Calu3 (cell line): ENCODE measurements at regions not wholly inside any gene's neighbourhood (a gene's known extent, or its start where the extent isn't known, plus 50 kb on each side); places are given as distances from the start of the nearest gene placed in this dataset.

Source experiments
- BruUV-seq: library from RNA; stranded (reverse); fragments of 400-500 nt; replicated peaks from 2 replicates; lab custom pipeline; 2021; lab: Mats Ljungman, UMichigan
- CTCF ChIA-PET: fragments of 300-600 bp; sonication (Branson Sonifier 250); formaldehyde crosslinking; loops from one replicate; lab custom pipeline; 2022; ENCODE audit warnings: antibody characterized with exemption; lab: Charles Lee
- DNase-seq: peaks from one replicate; pipeline ENCODE4 v3.0.0; 2022
- H3K27ac Mint-ChIP-seq: one replicate; pipeline ENCODE4 v1.8.0; 2022; ENCODE audit warnings: mixed read lengths; ENCODE audit not compliant: unreplicated experiment
- H3K27me3 Mint-ChIP-seq: one replicate; pipeline ENCODE4 v1.8.0; 2022; ENCODE audit warnings: mixed read lengths; ENCODE audit not compliant: unreplicated experiment
- H3K36me3 Mint-ChIP-seq: one replicate; pipeline ENCODE4 v1.8.0; 2022; ENCODE audit warnings: mild to moderate bottlenecking, moderate library complexity, mixed read lengths; ENCODE audit not compliant: insufficient read depth, unreplicated experiment
- H3K4me1 Mint-ChIP-seq: one replicate; pipeline ENCODE4 v1.8.0; 2022; ENCODE audit warnings: mild to moderate bottlenecking, low read depth, mixed read lengths; ENCODE audit not compliant: unreplicated experiment
- H3K4me3 Mint-ChIP-seq: one replicate; pipeline ENCODE4 v1.8.0; 2022; ENCODE audit warnings: mild to moderate bottlenecking, low read depth, moderate library complexity, mixed read lengths; ENCODE audit not compliant: unreplicated experiment
- H3K9me3 Mint-ChIP-seq: one replicate; pipeline ENCODE4 v1.8.0; 2022; ENCODE audit warnings: low read depth, mixed read lengths; ENCODE audit not compliant: unreplicated experiment
- intact Hi-C: fragments of 100-400 bp; cut with micrococcal nuclease; formaldehyde crosslinking; loops from one replicate; pipeline ENCODE4 v1.10.0; 2022; ENCODE audit not compliant: unreplicated experiment
- TF ChIP-seq, protein P1 (sequence below): fragments of 200-600 bp; IDR thresholded peaks from one replicate; pipeline ENCODE4 v1.8.0; 2022; ENCODE audit warnings: antibody characterized with exemption; ENCODE audit not compliant: unreplicated experiment

DNA sequence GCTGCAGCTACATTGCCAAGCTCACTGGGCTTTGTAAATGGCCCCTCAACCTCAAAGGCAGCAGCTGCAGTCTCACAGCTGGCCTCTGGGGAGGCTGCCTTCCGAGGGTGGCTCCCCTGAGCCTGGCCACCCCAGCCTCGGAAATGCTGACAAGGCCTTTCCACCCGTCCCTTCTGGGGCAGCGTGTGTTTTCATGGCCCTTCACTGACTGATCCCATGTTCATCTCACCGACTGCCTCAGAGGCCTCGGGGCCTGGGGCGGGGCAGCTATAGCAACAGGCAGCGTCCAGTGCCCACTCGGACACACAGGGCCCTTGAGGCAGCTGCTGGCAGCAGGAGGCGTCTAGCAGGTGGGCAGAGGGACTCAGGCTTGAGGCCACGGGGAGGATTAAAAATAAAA lies 149.7 kb downstream of the GLI2 start:
- no peak overlapping the region for H3K27ac Mint-ChIP-seq

DNA sequence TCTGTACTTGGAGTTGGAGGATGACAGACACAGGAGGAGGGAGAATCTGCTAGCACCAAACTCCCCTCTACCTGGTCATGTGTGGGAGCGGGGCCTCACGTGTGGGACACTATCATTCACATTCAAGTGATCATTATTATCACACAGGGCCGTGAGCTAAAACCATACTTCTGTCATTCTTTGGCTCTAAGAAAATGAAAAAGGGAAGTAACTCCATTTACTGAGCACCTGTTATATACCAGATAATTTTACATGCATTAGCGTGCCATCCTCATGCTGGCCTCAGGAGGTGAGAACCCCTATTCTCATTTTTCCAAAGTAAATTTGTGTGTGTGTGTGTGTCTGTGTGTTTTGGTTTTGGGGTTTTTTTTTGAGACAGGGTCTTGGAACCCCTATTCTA lies 150.1 kb downstream of the GLI2 start:
- Mint-ChIP-seq H3K36me3 (no peaks in the 10 kb centered on the region), H3K9me3 (no peaks in the 10 kb centered on the region), H3K4me1 (no peaks in the 10 kb centered on the region), H3K27ac (no peak overlapping the region), H3K4me3 (no peak overlapping the region), H3K27me3 (peaks cover 12% of the 10 kb centered on the region)
- DNase-seq: no peak
- no TSS peak for BruUV-seq
- intact Hi-C loops: no loop called here
- CTCF ChIA-PET: interaction anchor here (1.5 kb wide), 1 partner anchor 27 kb away, joined by 3 read pairs; no protein-coding TSS in a partner anchor
- TF ChIP-seq, protein P1, sequence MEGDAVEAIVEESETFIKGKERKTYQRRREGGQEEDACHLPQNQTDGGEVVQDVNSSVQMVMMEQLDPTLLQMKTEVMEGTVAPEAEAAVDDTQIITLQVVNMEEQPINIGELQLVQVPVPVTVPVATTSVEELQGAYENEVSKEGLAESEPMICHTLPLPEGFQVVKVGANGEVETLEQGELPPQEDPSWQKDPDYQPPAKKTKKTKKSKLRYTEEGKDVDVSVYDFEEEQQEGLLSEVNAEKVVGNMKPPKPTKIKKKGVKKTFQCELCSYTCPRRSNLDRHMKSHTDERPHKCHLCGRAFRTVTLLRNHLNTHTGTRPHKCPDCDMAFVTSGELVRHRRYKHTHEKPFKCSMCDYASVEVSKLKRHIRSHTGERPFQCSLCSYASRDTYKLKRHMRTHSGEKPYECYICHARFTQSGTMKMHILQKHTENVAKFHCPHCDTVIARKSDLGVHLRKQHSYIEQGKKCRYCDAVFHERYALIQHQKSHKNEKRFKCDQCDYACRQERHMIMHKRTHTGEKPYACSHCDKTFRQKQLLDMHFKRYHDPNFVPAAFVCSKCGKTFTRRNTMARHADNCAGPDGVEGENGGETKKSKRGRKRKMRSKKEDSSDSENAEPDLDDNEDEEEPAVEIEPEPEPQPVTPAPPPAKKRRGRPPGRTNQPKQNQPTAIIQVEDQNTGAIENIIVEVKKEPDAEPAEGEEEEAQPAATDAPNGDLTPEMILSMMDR: no peak

More for the DNA sequence above, 149.7 kb downstream of the GLI2 start:
- Mint-ChIP-seq H3K4me1 (no peaks in the 10 kb centered on the region), H3K27me3 (peaks cover 17% of the 10 kb centered on the region), H3K36me3 (no peaks in the 10 kb centered on the region), H3K9me3 (no peaks in the 10 kb centered on the region), H3K4me3 (no peak overlapping the region)
- no TSS peak for BruUV-seq
- no peak for DNase-seq
- intact Hi-C loops: no loop called here
- TF ChIP-seq, protein P1: no peak
- CTCF ChIA-PET: interaction anchor here (1.5 kb wide), 1 partner anchor 28 kb away, joined by 3 read pairs; no protein-coding TSS in a partner anchor

DNA sequence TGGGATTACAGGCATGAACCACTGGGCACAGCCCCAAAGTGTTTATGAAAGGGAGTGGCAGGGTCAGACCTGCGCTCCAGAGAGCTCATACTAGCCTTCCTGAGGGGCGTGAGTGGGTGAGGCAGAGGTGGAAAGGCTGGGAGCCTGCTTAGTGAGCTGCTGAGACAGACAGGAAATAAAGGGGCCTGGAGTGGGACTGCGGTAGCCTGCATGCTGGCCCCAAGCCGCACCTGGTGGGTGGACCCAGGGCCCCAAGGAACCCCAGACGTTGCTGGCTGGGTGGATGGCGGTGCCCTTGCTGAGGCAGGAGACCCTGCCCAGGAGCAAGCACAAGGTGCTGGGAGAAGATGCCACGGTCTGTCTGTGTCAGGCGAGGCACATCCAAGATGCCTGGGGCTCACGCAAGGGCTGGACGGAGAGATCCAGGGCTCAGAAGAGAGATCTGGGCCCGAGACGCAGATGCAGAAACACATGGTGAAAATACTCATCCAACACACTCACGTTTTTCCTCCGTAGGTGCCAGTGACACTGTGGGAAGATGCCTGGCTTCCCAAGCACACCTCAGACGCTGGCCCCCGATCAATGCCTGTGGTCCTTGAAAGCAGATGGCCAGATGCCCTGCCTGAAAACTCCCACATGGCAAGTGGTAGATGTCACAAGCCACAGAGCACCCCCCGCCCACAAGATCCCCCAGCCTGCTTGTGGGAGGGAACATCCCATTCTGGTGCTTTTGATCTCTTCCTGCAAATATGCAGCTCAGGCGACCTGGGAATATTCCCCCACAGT lies 151.1 kb downstream of the GLI2 start:
- Mint-ChIP-seq H3K4me3 (no peak overlapping the region), H3K9me3 (no peaks in the 10 kb centered on the region), H3K4me1 (no peaks in the 10 kb centered on the region), H3K27ac (no peak overlapping the region), H3K36me3 (no peaks in the 10 kb centered on the region), H3K27me3 (peaks cover 8% of the 10 kb centered on the region)
- CTCF ChIA-PET: no interaction called here
- intact Hi-C loops: no loop called here
- no peak for DNase-seq
- BruUV-seq: no TSS peak
- TF ChIP-seq, protein P1: no peak

DNA sequence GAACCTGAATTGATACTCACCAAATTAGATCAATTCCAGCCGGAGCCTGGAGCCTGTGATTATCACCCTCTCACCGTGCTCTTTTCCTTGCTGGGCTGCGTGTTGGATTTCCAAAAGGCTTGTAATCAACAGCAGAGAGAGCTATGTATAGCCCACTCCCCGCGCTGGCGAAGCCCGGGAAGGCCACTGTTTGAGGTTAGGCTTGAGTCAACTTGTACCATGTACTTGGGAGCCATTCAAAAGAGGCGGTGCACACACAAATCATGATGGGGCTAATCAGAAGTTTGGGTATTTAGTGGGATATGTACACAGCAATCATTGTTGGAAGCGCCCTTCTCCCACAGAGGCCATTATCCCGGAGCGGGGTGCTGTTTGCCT lies 151.6 kb downstream of the GLI2 start:
- H3K4me3 Mint-ChIP-seq: no peak overlapping the region

More for the DNA sequence above, 151.6 kb downstream of the GLI2 start:
- CTCF ChIA-PET: no interaction called here
- H3K9me3 Mint-ChIP-seq: no peaks in the 10 kb centered on the region
- H3K27me3 Mint-ChIP-seq: peaks cover 3% of the 10 kb centered on the region
- H3K36me3 Mint-ChIP-seq: no peaks in the 10 kb centered on the region
- TF ChIP-seq, protein P1: no peak
- no peak overlapping the region for H3K27ac Mint-ChIP-seq
- intact Hi-C loops: no loop called here
- no TSS peak for BruUV-seq
- DNase-seq: no peak
- no peaks in the 10 kb centered on the region for H3K4me1 Mint-ChIP-seq
